ENCODE measurements at regions not wholly inside any gene's neighbourhood (a gene's known extent, or its start where the extent isn't known, plus 50 kb on each side); places are given as distances from the start of the nearest gene placed in this dataset.

- DNase-seq: no peak
These were observed 78.7 kb upstream of the SNRK start for GRCh38 chr3:43207628-43208085.

GRCh38 chr3:43206632-43207031, 79.7 kb upstream of the SNRK start:
- DNase-seq: no peak

GRCh38 chr3:43206105-43206504, 80.2 kb upstream of the SNRK start:
- no peak for DNase-seq

- no peak for DNase-seq
These were observed 83.3 kb upstream of the SNRK start for GRCh38 chr3:43203022-43203421.

- no peak for DNase-seq
These were observed 84.8 kb upstream of the SNRK start for GRCh38 chr3:43201581-43201980.

GRCh38 chr3:43199645-43200306, 86.6 kb upstream of the SNRK start:
- DNase-seq: no peak

- DNase-seq: no peak
These were observed 87.3 kb upstream of the SNRK start for GRCh38 chr3:43198791-43199644.

GRCh38 chr3:43198301-43198700, 88.0 kb upstream of the SNRK start:
- no peak for DNase-seq

- no peak for DNase-seq
These were observed 89.2 kb upstream of the SNRK start for GRCh38 chr3:43197181-43197580.

- DNase-seq: no peak
These were observed 89.6 kb upstream of the SNRK start for GRCh38 chr3:43196721-43197120.

GRCh38 chr3:43195115-43195498, 89.2 kb upstream of the POMGNT2 start:
- no peak for DNase-seq

GRCh38 chr3:43194490-43195114, 88.7 kb upstream of the POMGNT2 start:
- DNase-seq: no peak

GRCh38 chr3:43194069-43194468, 88.2 kb upstream of the POMGNT2 start:
- no peak for DNase-seq

GRCh38 chr3:43192028-43192427, 86.1 kb upstream of the POMGNT2 start:
- DNase-seq: no peak

GRCh38 chr3:43191116-43191515, 85.2 kb upstream of the POMGNT2 start:
- DNase-seq: peak; percentile 15

- peak; percentile 79 for DNase-seq
These were observed 84.8 kb upstream of the POMGNT2 start for GRCh38 chr3:43190670-43191069.

GRCh38 chr3:43187836-43188479, 82.1 kb upstream of the POMGNT2 start:
- DNase-seq: no peak

GRCh38 chr3:43185983-43186314, 80.1 kb upstream of the POMGNT2 start:
- DNase-seq: no peak

- peak; percentile 27 for DNase-seq
These were observed 79.5 kb upstream of the POMGNT2 start for GRCh38 chr3:43185274-43185982.

- no peak for DNase-seq
These were observed 77.6 kb upstream of the POMGNT2 start for GRCh38 chr3:43183456-43183855.

GRCh38 chr3:43181202-43181821, 75.4 kb upstream of the POMGNT2 start:
- DNase-seq: no peak

- DNase-seq: no peak
These were observed 74.8 kb upstream of the POMGNT2 start for GRCh38 chr3:43180694-43181093.

All from fibroblast of skin of scalp (primary cell).